OCI-LY7 (cell line): ENCODE measurements at regions not wholly inside any gene's neighbourhood (a gene's known extent, or its start where the extent isn't known, plus 50 kb on each side); places are given as distances from the start of the nearest gene placed in this dataset.

Source experiments
- CTCF ChIP-seq: fragments of 200-600 bp; sonication (generic); conservative IDR thresholded peaks from 2 replicates; pipeline ENCODE4 v1.5.1; 2014; ENCODE audit warnings: mild to moderate bottlenecking, antibody characterized with exemption, low read length, moderate library complexity, mixed read lengths
- EZH2phosphoT487 ChIP-seq: fragments of 200-600 bp; sonication (generic); IDR thresholded peaks from 2 replicates; pipeline ENCODE4 v1.6.1; 2018; ENCODE audit warnings: low read depth, borderline replicate concordance, mild to moderate bottlenecking, mixed run types, antibody characterized with exemption, low read length, moderate library complexity, mixed read lengths

- TF ChIP-seq CTCF (no peak), EZH2phosphoT487 (no peak)
Observed at GRCh38 chr4:14168919-14169318, 541.4 kb upstream of the BOD1L1 start.
